HFF-Myc (cell line): ENCODE measurements at regions not wholly inside any gene's neighbourhood (a gene's known extent, or its start where the extent isn't known, plus 50 kb on each side); places are given as distances from the start of the nearest gene placed in this dataset.

Experiments
- DNase-seq: peaks from one replicate; pipeline ENCODE4 v3.0.0-alpha.2; 2011; ENCODE audit warnings: low read depth; ENCODE audit errors: extremely low read depth
- H3K4me3 ChIP-seq: replicated peaks from 2 replicates; pipeline ENCODE4 v1.5.1; 2011; ENCODE audit warnings: low read depth, mild to moderate bottlenecking, control low read depth, low read length
- TF ChIP-seq, protein P1 (sequence below): IDR thresholded peaks from 2 replicates; pipeline ENCODE4 v1.5.1; 2012; ENCODE audit warnings: mild to moderate bottlenecking, low read depth, low read length, control low read depth; ENCODE audit errors: missing control alignments

DNA sequence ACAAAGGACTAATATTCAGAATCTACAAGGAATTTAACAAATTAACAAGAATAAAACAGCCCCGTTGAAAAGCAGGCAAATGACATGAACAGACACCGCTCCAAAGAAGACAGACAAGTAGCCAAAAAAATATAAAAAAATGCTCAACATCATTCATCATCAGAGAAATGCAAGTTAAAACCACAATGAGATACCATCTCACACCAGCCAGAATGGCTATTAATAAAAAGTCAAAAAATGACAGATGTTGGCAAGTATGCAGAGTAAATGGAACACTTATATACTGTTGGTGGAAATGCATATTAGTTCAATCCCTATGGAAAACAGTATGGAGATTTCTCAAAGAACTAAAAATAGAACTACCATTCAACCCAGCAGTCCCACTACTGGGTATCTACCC lies 302.7 kb upstream of the RGMB start:
- TF ChIP-seq, protein P1, sequence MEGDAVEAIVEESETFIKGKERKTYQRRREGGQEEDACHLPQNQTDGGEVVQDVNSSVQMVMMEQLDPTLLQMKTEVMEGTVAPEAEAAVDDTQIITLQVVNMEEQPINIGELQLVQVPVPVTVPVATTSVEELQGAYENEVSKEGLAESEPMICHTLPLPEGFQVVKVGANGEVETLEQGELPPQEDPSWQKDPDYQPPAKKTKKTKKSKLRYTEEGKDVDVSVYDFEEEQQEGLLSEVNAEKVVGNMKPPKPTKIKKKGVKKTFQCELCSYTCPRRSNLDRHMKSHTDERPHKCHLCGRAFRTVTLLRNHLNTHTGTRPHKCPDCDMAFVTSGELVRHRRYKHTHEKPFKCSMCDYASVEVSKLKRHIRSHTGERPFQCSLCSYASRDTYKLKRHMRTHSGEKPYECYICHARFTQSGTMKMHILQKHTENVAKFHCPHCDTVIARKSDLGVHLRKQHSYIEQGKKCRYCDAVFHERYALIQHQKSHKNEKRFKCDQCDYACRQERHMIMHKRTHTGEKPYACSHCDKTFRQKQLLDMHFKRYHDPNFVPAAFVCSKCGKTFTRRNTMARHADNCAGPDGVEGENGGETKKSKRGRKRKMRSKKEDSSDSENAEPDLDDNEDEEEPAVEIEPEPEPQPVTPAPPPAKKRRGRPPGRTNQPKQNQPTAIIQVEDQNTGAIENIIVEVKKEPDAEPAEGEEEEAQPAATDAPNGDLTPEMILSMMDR = no peak
- DNase-seq = no peak
- no peak overlapping the region for H3K4me3 ChIP-seq

DNA sequence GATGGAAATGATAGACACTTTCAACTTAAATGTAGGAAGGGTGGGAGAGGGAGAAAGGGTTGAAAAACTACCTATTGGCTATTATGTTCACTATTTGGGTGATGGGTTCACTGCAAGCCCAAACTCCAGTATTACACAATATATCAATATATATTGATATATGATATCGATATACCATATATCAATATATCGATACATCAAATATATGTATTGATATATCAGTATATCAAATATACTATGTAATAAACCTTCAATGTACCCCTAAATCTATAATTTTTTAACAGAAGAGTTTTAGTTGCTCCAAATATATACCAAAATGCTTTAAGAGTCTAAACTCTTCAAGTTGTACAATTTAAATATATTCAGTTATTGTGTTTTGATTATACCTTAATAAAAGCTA lies 302.0 kb upstream of the RGMB start:
- DNase-seq = no peak
- TF ChIP-seq, protein P1 = no peak
- no peak overlapping the region for H3K4me3 ChIP-seq

DNA sequence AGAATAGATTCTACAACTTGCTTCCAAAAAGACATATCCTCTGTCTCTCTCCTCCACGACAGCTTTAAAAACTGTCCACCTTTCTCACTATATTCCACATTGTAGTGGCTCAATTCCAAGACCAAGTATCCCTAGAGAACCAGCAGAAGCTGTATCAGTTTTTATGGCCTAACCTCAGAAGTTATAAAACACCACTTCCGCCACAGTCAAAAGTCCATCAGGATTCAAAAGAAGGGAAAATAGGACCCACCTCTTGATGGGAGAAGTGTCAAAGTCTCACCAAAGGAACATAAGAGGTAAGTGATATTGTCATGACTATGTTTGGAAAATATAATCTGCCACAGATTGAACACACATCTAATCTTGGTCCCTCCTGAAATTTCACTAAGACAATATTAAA lies 299.2 kb upstream of the RGMB start:
- no peak overlapping the region for H3K4me3 ChIP-seq
- TF ChIP-seq, protein P1 = no peak
- no peak for DNase-seq

DNA sequence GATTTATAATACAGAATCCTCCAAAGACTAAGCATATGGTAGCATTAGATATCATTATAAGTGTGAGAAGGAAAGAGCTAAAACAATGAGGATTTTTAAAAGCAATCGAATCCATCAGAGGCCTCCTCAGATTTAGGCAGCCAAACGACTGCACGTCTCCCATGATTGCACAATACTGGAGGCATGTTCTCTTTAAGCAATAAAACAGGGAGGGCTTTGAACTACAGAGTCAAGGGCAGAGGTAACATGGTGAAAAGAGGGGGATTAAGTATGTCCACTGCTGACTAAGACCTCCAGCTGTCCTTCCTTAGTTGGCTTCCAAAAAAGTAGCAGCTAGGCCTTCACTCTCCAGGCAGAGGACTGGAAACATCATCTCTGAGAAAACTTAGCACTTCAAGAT lies 298.7 kb upstream of the RGMB start:
- TF ChIP-seq, protein P1 = no peak
- no peak for DNase-seq
- no peak overlapping the region for H3K4me3 ChIP-seq

DNA sequence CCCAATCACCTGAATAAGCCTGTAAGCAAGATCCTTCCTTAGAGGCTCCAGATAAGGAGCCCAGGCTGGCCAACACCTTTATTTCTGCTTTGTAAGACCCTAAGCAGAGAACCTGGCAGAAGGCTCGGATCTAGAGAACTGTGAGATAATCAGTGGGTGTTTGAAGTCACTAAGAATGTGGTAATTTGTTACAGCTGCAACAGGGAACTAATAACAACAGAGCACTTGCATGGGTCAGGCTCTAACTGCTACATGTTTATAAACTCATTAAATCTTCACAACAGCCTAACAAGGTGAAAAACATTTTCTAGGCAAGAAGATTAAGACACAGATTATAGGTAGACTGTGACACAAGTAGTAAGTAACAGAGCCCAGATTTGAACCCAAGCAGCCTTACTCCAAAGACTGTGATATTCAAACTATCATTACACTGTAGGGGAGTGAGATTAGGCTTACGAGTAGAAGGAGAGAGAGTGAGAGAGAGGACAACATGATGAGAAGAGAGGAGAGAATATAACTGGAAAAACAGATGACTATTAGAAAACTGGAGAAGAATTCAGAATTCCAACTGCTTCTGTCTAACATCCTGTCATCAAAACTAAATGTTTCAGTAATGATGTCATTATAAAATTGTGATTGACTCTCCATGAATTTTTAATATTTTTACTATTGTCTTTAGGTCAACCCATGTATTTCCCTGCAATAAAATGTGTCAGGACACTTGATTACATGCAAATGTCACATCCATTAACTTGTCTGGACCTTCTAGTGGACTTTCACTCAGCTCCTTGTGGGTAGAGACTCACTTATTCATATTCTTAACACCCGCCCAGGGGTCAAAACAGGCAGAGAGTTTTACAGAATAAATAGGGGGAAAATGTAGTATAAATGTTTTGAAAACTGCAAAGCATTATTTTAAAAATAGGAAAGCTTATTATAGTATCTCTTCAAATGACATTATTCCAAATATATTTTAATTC lies 290.9 kb upstream of the RGMB start:
- H3K4me3 ChIP-seq = no peak overlapping the region
- DNase-seq = no peak
- TF ChIP-seq, protein P1 = no peak

DNA sequence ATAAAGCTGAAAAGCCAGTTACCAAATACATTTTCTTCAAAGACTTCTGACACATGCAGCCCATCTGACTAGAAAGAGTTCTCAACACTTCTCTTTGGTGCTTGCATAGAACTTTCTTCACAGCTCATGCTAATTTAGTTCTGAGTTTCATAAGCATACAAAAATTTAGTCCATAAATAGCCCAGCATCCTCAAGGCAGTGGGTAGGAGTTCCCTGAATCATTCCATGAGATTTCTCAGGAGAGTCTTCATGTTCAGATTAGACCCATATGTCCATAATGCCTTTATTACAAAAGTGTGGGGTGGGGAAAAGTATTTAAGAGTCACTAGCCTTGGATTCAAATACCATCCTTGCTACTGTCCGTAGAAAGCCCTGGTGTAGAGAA lies 290.2 kb upstream of the RGMB start:
- TF ChIP-seq, protein P1 = no peak
- DNase-seq = peak; percentile 67

More for the DNA sequence above, 290.2 kb upstream of the RGMB start:
- no peak overlapping the region for H3K4me3 ChIP-seq
